ENCODE measurements at regions not wholly inside any gene's neighbourhood (a gene's known extent, or its start where the extent isn't known, plus 50 kb on each side); places are given as distances from the start of the nearest gene placed in this dataset.

GRCh38 chr3:89043406-89043932 is 64.0 kb upstream of the EPHA3 start:
- no peak for TF ChIP-seq POLR2A (IDR thresholded peaks at IDR 0.05)
- TF ChIP-seq, protein P1, sequence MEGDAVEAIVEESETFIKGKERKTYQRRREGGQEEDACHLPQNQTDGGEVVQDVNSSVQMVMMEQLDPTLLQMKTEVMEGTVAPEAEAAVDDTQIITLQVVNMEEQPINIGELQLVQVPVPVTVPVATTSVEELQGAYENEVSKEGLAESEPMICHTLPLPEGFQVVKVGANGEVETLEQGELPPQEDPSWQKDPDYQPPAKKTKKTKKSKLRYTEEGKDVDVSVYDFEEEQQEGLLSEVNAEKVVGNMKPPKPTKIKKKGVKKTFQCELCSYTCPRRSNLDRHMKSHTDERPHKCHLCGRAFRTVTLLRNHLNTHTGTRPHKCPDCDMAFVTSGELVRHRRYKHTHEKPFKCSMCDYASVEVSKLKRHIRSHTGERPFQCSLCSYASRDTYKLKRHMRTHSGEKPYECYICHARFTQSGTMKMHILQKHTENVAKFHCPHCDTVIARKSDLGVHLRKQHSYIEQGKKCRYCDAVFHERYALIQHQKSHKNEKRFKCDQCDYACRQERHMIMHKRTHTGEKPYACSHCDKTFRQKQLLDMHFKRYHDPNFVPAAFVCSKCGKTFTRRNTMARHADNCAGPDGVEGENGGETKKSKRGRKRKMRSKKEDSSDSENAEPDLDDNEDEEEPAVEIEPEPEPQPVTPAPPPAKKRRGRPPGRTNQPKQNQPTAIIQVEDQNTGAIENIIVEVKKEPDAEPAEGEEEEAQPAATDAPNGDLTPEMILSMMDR (IDR thresholded peaks at IDR 0.05), result no peak
- Histone ChIP-seq H3K9me3 (no peaks in the 10 kb centered on the region), H3K27ac (no peak overlapping the region), H3K27me3 (no peaks in the 10 kb centered on the region), H3K4me1 (no peaks in the 10 kb centered on the region), H3K36me3 (replicated peaks in 1 of 2; ENCODE audit: insufficient read depth in 1 of 2, low read depth in 2 of 2) (no peaks in the 10 kb centered on the region), H3K4me3 (no peak overlapping the region)
- WGBS, 2 donors, result 61 to 63% methylated on average over 6 of the region's 6 CpGs
- ATAC-seq (no peak), DNase-seq (no peak)
- intact Hi-C loops (cut with DNase I), result no loop called here

- 71 to 91% methylated on average over 1 of the region's 1 CpG for WGBS, 2 donors
- DNase-seq (no peak), ATAC-seq (no peak)
- intact Hi-C loops (cut with DNase I), result no loop called here
- Histone ChIP-seq H3K4me3 (no peak overlapping the region), H3K4me1 (no peaks in the 10 kb centered on the region), H3K27me3 (no peaks in the 10 kb centered on the region), H3K27ac (no peak overlapping the region), H3K36me3 (replicated peaks in 1 of 2; ENCODE audit: insufficient read depth in 1 of 2, low read depth in 2 of 2) (no peaks in the 10 kb centered on the region), H3K9me3 (no peaks in the 10 kb centered on the region)
- TF ChIP-seq, protein P1 (IDR thresholded peaks at IDR 0.05), result no peak
- TF ChIP-seq POLR2A (IDR thresholded peaks at IDR 0.05), result no peak
Observed at GRCh38 chr3:89046661-89047060, 60.8 kb upstream of the EPHA3 start.

GRCh38 chr3:89049119-89049518 is 58.3 kb upstream of the EPHA3 start:
- WGBS, 2 donors, result 45 to 59% methylated on average over 2 of the region's 2 CpGs
- Histone ChIP-seq H3K4me3 (no peak overlapping the region), H3K27me3 (no peaks in the 10 kb centered on the region), H3K9me3 (no peaks in the 10 kb centered on the region), H3K27ac (no peak overlapping the region), H3K36me3 (replicated peaks in 1 of 2; ENCODE audit: insufficient read depth in 1 of 2, low read depth in 2 of 2) (no peaks in the 10 kb centered on the region), H3K4me1 (no peaks in the 10 kb centered on the region)
- DNase-seq, result no peak
- TF ChIP-seq POLR2A (IDR thresholded peaks at IDR 0.05), result no peak
- TF ChIP-seq, protein P1 (IDR thresholded peaks at IDR 0.05), result no peak
- ATAC-seq, result no peak
- intact Hi-C loops (cut with DNase I), result no loop called here

GRCh38 chr3:89052386-89052785 is 55.0 kb upstream of the EPHA3 start:
- ATAC-seq (no peak), DNase-seq (no peak)

GRCh38 chr3:89057398-89057797 is 50.0 kb upstream of the EPHA3 start:
- intact Hi-C loops (cut with DNase I), result no loop called here
- Histone ChIP-seq H3K4me1 (no peaks in the 10 kb centered on the region), H3K27me3 (no peaks in the 10 kb centered on the region), H3K27ac (no peak overlapping the region), H3K36me3 (replicated peaks in 1 of 2; ENCODE audit: insufficient read depth in 1 of 2, low read depth in 2 of 2) (no peaks in the 10 kb centered on the region), H3K4me3 (no peak overlapping the region), H3K9me3 (no peaks in the 10 kb centered on the region)
- no peak for DNase-seq
- 80 to 85% methylated on average over 4 of the region's 4 CpGs for WGBS, 2 donors
- ATAC-seq, result no peak
- TF ChIP-seq, protein P1 (IDR thresholded peaks at IDR 0.05), result no peak
- TF ChIP-seq POLR2A (IDR thresholded peaks at IDR 0.05), result no peak

More at GRCh38 chr3:89052386-89052785, 55.0 kb upstream of the EPHA3 start:
- Histone ChIP-seq H3K4me1 (no peaks in the 10 kb centered on the region), H3K27me3 (no peaks in the 10 kb centered on the region), H3K36me3 (replicated peaks in 1 of 2; ENCODE audit: insufficient read depth in 1 of 2, low read depth in 2 of 2) (no peaks in the 10 kb centered on the region), H3K9me3 (no peaks in the 10 kb centered on the region), H3K27ac (no peak overlapping the region), H3K4me3 (no peak overlapping the region)
- 35% methylated on average over 3 of the region's 3 CpGs; no CpG with 5 or more reads in 1 of the 2 donors for WGBS, 2 donors
- intact Hi-C loops (cut with DNase I), result no loop called here
- TF ChIP-seq, protein P1 (IDR thresholded peaks at IDR 0.05), result no peak
- no peak for TF ChIP-seq POLR2A (IDR thresholded peaks at IDR 0.05)
